HL-60/S4 (cell line): ENCODE measurements at regions not wholly inside any gene's neighbourhood (a gene's known extent, or its start where the extent isn't known, plus 50 kb on each side); places are given as distances from the start of the nearest gene placed in this dataset.

ENCODE experiments used
- in situ Hi-C: fragments of 300-500 bp; cut with MboI; formaldehyde crosslinking; loops from 2 replicates; pipeline ENCODE4 v1.14.3; 2022; ENCODE audit warnings: low sequenced_read_pairs

DNA sequence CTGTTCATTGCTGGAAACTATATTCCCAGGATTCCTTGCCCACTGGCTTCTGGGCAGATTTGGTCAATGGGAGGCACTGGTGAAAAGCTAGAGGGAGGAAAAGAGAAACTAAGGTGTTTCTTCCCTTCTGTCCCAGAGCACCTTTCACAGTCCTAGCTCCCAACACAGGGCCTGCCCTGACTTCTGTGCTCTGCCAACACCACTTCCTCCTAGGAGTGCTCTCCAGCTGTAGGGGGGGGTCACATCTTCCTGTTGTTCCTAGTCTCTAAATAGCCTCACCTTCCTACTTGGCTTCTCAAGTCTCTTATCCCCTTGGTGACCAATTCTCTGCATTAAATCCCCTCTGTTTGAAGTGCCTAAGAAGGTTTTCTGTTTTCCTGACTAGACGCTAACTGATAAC lies 115.4 kb downstream of the ADRB2 start:
- in situ Hi-C loops, result no loop called here

- in situ Hi-C loops, result loop anchor here (10.0 kb wide), 1 partner anchor 205 kb away; no protein-coding TSS in a partner anchor
These were observed 112.9 kb downstream of the SH3TC2 start for GRCh38 chr5:148949841-148950470.

GRCh38 chr5:148950471-148950863 lies 112.4 kb downstream of the SH3TC2 start:
- in situ Hi-C loops, result loop anchor here (10.0 kb wide), 1 partner anchor 206 kb away; no protein-coding TSS in a partner anchor

DNA sequence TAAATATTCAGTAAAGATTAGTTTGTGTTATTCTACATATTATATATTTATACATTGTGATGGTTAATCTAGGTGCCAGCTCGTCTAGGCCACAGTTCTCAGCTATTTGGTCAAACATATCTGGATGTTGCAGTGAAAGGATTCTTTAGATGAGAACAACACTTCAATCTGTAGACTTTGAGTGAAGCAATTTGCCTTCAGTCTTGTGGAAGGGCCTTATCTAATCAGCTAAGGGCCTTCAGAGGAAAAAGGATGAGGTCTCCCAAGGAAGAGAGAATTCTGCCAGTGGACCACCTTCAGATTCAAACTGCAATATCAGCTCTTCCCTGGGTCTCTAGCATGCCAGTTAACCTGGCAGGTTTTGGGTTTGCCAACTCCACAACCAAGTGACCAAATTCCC lies 112.0 kb downstream of the SH3TC2 start:
- in situ Hi-C loops, result loop anchor here (10.0 kb wide), 1 partner anchor 206 kb away; no protein-coding TSS in a partner anchor

GRCh38 chr5:148951612-148952011 lies 111.2 kb downstream of the SH3TC2 start:
- in situ Hi-C loops, result loop anchor here (10.0 kb wide), 1 partner anchor 207 kb away; no protein-coding TSS in a partner anchor

- in situ Hi-C loops, result loop anchor here (10.0 kb wide), 1 partner anchor 207 kb away; no protein-coding TSS in a partner anchor
These were observed 110.6 kb downstream of the SH3TC2 start for GRCh38 chr5:148952097-148952867.

- in situ Hi-C loops, result loop anchor here (10.0 kb wide), 1 partner anchor 209 kb away; no protein-coding TSS in a partner anchor
These were observed 109.2 kb downstream of the SH3TC2 start for GRCh38 chr5:148953711-148954110.
